VCaP (cell line): ENCODE measurements at regions not wholly inside any gene's neighbourhood (a gene's known extent, or its start where the extent isn't known, plus 50 kb on each side); places are given as distances from the start of the nearest gene placed in this dataset.

Source experiments
- H3K27ac ChIP-seq: fragments of 450-650 bp; 2 replicates; pipeline ENCODE4 v1.5.1; 2017
- CTCF ChIP-seq: fragments of 450-650 bp; conservative IDR thresholded peaks from 2 replicates; pipeline ENCODE4 v1.5.1; 2017; ENCODE audit warnings: mild to moderate bottlenecking, moderate library complexity

GRCh38 chrX:9195199-9195880 lies 161.4 kb upstream of the FAM9B start:
- no peak overlapping the region for H3K27ac ChIP-seq
- TF ChIP-seq CTCF, result no peak

- H3K27ac ChIP-seq, result no peak overlapping the region
- no peak for TF ChIP-seq CTCF
These were observed 163.2 kb upstream of the FAM9B start for GRCh38 chrX:9196961-9197640.

DNA sequence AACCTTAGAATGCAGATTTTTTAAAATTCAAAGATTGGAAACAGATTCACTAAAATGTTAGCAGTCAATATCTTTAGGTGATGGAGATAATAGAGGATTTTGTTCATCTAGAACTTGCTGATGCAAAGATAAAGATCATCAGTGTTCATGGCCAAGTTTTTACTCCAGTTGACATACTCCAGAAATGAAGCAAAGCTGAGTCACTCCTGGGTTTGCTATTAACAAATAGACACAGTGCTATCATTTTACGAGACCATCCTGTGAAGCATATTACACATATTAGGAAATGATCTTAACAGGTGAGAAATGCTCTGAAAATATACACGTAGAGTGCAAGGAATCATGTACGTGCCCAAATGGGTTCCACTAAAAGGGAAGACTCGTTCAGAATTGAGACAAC lies 170.6 kb upstream of the FAM9B start:
- TF ChIP-seq CTCF, result no peak
- no peak overlapping the region for H3K27ac ChIP-seq

DNA sequence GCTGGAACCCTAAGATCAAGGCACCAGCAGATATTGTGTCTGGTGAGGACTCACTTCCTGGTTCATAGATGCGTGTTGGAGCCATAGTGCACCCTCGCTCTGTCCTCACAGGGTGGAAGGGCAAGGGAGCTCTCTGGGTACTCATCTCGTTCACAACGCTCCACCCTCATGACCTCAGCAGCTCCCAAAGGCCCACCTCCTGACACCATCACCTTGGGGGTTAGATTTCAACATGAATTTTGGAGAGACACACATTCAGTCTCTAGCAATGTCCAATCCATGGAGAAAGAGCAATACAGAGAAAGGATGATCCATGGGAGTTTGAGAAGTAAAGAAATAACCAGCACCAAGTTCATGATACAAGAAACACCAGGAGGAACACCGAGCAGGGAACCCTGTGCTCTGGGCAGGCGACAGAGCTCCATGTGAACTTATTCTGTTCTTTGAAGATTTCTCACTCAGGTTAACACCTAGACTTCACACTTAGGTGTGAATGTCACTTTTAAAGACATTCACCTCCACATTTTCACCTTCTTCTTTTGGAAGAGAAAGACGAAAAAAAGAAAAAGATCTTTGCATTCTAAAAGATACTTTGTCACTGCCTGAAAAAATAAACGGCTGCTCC lies 171.8 kb upstream of the FAM9B start:
- TF ChIP-seq CTCF, result no peak
- H3K27ac ChIP-seq, result no peak overlapping the region

DNA sequence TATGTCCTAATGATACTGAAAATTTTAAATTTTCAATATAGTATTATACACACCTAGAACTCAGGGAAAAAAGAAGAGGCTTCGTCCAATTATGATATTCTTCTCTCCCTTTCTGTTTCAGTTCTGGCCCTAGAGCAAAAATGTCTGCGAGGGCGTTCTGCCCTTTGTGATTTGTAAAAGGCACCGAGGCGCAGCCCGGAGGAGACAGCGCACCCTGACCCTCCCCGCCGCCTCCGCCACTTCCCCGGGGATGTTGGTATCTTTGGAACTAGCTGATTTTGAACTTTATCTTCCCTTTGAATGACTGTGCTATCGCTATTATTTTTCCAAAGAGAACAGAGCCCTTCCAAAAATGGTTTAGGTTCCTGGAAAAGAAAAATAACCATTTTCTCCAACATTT lies 173.2 kb upstream of the FAM9B start:
- no peak for TF ChIP-seq CTCF
- no peak overlapping the region for H3K27ac ChIP-seq

DNA sequence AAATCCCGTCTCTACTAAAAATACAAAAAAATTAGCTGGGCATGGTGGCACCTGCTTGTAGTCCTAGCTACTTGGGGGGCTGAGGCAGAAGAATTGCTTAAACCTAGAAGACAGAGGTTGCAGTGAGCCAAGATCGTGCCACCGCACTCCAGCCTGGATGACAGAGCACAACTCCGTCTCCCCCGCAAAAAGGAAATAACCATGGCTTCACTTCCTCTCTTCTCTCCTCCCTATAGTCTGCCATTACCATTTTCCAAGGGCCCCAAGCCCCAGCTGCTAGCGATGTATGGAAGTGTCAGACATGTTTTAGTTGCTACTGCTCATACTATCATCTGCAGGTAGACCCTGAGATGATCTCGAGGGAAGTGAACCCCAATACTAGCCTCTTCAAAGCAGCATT lies 177.3 kb upstream of the FAM9B start:
- no peak overlapping the region for H3K27ac ChIP-seq
- no peak for TF ChIP-seq CTCF

- TF ChIP-seq CTCF, result no peak
- no peak overlapping the region for H3K27ac ChIP-seq
These were observed 187.9 kb upstream of the FAM9B start for GRCh38 chrX:9221781-9222180.
